Chondrocyte (in vitro differentiated cells): ENCODE measurements at regions not wholly inside any gene's neighbourhood (a gene's known extent, or its start where the extent isn't known, plus 50 kb on each side); places are given as distances from the start of the nearest gene placed in this dataset.
"Not testable (repeated sequence)": the region's sequence is repeated elsewhere in the genome, so short reads cannot be mapped to it uniquely, and the experiment has no call there.

Experiments used
- DNase-seq: peaks from one replicate; pipeline ENCODE4 v3.0.0; 2021; ENCODE audit warnings: mixed read lengths, low spot score
- H3K27ac Mint-ChIP-seq: one replicate; pipeline ENCODE4 v1.8.0; 2021; ENCODE audit warnings: mild to moderate bottlenecking, moderate library complexity, mixed read lengths; ENCODE audit not compliant: unreplicated experiment
- H3K27me3 Mint-ChIP-seq: 2 replicates; pipeline ENCODE4 v1.8.0; 2021; ENCODE audit warnings: low read depth, mixed read lengths
- H3K36me3 Mint-ChIP-seq: 2 replicates; pipeline ENCODE4 v1.8.0; 2021; ENCODE audit warnings: low read depth, mixed read lengths
- H3K4me1 Mint-ChIP-seq: 2 replicates; pipeline ENCODE4 v1.8.0; 2021; ENCODE audit warnings: low read depth, mild to moderate bottlenecking, mixed read lengths
- H3K4me3 Mint-ChIP-seq: one replicate; pipeline ENCODE4 v1.8.0; 2021; ENCODE audit warnings: mild to moderate bottlenecking, moderate library complexity, mixed read lengths; ENCODE audit not compliant: unreplicated experiment
- H3K9me3 Mint-ChIP-seq: 2 replicates; pipeline ENCODE4 v1.8.0; 2021; ENCODE audit warnings: low read depth, mixed read lengths
- CTCF ChIP-seq: fragments of 200-600 bp; sonication (generic); IDR thresholded peaks from 2 replicates; pipeline ENCODE4 v1.5.0; 2021; ENCODE audit warnings: antibody characterized with exemption, mild to moderate bottlenecking, moderate library complexity

GRCh38 chr4:122996350-122996749 is 74.0 kb upstream of the NUDT6 start:
- no peak overlapping the region for H3K4me3 Mint-ChIP-seq
- peaks cover 15% of the 10 kb centered on the region for H3K4me1 Mint-ChIP-seq
- H3K27me3 Mint-ChIP-seq = no peaks in the 10 kb centered on the region
- H3K9me3 Mint-ChIP-seq = no peaks in the 10 kb centered on the region
- no peak for DNase-seq
- peaks cover 1% of the 10 kb centered on the region for H3K36me3 Mint-ChIP-seq
- TF ChIP-seq CTCF = no peak
- no peak overlapping the region for H3K27ac Mint-ChIP-seq

GRCh38 chr4:122997463-122998101 is 75.2 kb upstream of the NUDT6 start:
- no peak for TF ChIP-seq CTCF
- no peak for DNase-seq
- H3K4me1 Mint-ChIP-seq = peaks cover 12% of the 10 kb centered on the region
- peaks cover under 1% of the 10 kb centered on the region for H3K9me3 Mint-ChIP-seq
- no peak overlapping the region for H3K27ac Mint-ChIP-seq
- H3K36me3 Mint-ChIP-seq = peaks cover 2% of the 10 kb centered on the region
- H3K27me3 Mint-ChIP-seq = no peaks in the 10 kb centered on the region
- H3K4me3 Mint-ChIP-seq = no peak overlapping the region

GRCh38 chr4:123004079-123004478 is 81.7 kb upstream of the NUDT6 start:
- H3K4me3 Mint-ChIP-seq, DNase-seq, H3K36me3 Mint-ChIP-seq, H3K27me3 Mint-ChIP-seq, H3K27ac Mint-ChIP-seq, H3K4me1 Mint-ChIP-seq: not testable (repeated sequence)
- H3K9me3 Mint-ChIP-seq = peaks cover 11% of the 10 kb centered on the region

- not testable (repeated sequence) for H3K27ac Mint-ChIP-seq, H3K36me3 Mint-ChIP-seq, DNase-seq, H3K4me1 Mint-ChIP-seq, H3K4me3 Mint-ChIP-seq, H3K27me3 Mint-ChIP-seq
- H3K9me3 Mint-ChIP-seq = peaks cover 11% of the 10 kb centered on the region
Observed at GRCh38 chr4:123005126-123005525, 82.7 kb upstream of the NUDT6 start.

GRCh38 chr4:123007679-123008078 is 85.3 kb upstream of the NUDT6 start:
- no peak overlapping the region for H3K4me3 Mint-ChIP-seq

GRCh38 chr4:123012416-123012815 is 90.0 kb upstream of the NUDT6 start:
- H3K4me3 Mint-ChIP-seq, DNase-seq, H3K36me3 Mint-ChIP-seq: not testable (repeated sequence)

More at GRCh38 chr4:123007679-123008078, 85.3 kb upstream of the NUDT6 start:
- Mint-ChIP-seq H3K27me3 (no peaks in the 10 kb centered on the region), H3K36me3 (peaks cover 6% of the 10 kb centered on the region), H3K9me3 (peaks cover 10% of the 10 kb centered on the region), H3K4me1 (peaks cover 7% of the 10 kb centered on the region), H3K27ac (no peak overlapping the region)
- DNase-seq = no peak
- TF ChIP-seq CTCF = no peak

GRCh38 chr4:123014038-123014437 is 91.6 kb upstream of the NUDT6 start:
- H3K27ac Mint-ChIP-seq = peak overlapping the region; percentile 77
- no peaks in the 10 kb centered on the region for H3K27me3 Mint-ChIP-seq
- no peak for TF ChIP-seq CTCF
- no peak for DNase-seq
- H3K36me3 Mint-ChIP-seq = no peaks in the 10 kb centered on the region
- no peak overlapping the region for H3K4me3 Mint-ChIP-seq
- H3K9me3 Mint-ChIP-seq = no peaks in the 10 kb centered on the region
- H3K4me1 Mint-ChIP-seq = peaks cover 55% of the 10 kb centered on the region

More at GRCh38 chr4:123012416-123012815, 90.0 kb upstream of the NUDT6 start:
- not testable (repeated sequence) for H3K27me3 Mint-ChIP-seq, H3K9me3 Mint-ChIP-seq, H3K27ac Mint-ChIP-seq
- peaks cover 39% of the 10 kb centered on the region for H3K4me1 Mint-ChIP-seq
